AG09309 (cell line): ENCODE measurements at regions not wholly inside any gene's neighbourhood (a gene's known extent, or its start where the extent isn't known, plus 50 kb on each side); places are given as distances from the start of the nearest gene placed in this dataset.

Source experiments
- DNase-seq: peaks from one replicate; pipeline ENCODE4 v3.0.0-alpha.2; 2010; ENCODE audit warnings: low read depth
- H3K4me3 ChIP-seq: 2 replicates; pipeline ENCODE4 v1.5.1; 2011; ENCODE audit warnings: mild to moderate bottlenecking, low read depth, low read length, moderate library complexity; ENCODE audit not compliant: control insufficient read depth
- TF ChIP-seq, protein P1 (sequence below): IDR thresholded peaks from 2 replicates; pipeline ENCODE4 v1.5.1; 2011; ENCODE audit warnings: mild to moderate bottlenecking, low read depth, low read length, inconsistent platforms; ENCODE audit not compliant: insufficient read depth, control insufficient read depth; ENCODE audit errors: missing control alignments

DNA sequence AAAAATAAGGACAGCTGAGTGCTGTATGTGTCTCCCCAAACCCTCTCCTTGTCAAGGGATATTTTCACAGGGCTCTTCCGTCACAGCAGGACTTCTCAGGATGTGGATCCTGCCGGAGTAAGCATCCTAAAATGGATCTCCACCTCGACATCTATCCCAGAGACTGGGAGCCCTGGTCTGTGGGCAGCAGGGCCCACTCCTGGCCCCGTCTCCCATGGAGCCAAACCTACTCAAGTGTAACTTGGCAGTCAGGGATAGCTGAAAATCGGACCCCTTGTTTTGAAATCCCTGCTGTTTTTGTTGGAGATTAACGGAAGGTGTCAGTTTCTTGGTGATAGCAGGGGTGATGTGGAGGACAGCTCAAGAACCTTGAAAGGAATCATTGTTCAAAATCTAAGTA is 109.0 kb upstream of the TWIST2 start:
- TF ChIP-seq, protein P1, sequence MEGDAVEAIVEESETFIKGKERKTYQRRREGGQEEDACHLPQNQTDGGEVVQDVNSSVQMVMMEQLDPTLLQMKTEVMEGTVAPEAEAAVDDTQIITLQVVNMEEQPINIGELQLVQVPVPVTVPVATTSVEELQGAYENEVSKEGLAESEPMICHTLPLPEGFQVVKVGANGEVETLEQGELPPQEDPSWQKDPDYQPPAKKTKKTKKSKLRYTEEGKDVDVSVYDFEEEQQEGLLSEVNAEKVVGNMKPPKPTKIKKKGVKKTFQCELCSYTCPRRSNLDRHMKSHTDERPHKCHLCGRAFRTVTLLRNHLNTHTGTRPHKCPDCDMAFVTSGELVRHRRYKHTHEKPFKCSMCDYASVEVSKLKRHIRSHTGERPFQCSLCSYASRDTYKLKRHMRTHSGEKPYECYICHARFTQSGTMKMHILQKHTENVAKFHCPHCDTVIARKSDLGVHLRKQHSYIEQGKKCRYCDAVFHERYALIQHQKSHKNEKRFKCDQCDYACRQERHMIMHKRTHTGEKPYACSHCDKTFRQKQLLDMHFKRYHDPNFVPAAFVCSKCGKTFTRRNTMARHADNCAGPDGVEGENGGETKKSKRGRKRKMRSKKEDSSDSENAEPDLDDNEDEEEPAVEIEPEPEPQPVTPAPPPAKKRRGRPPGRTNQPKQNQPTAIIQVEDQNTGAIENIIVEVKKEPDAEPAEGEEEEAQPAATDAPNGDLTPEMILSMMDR, result no peak
- H3K4me3 ChIP-seq, result no peak overlapping the region
- DNase-seq, result no peak

GRCh38 chr2:238739668-238740067 is 108.2 kb upstream of the TWIST2 start:
- no peak for DNase-seq
- TF ChIP-seq, protein P1, result no peak
- H3K4me3 ChIP-seq, result no peak overlapping the region

DNA sequence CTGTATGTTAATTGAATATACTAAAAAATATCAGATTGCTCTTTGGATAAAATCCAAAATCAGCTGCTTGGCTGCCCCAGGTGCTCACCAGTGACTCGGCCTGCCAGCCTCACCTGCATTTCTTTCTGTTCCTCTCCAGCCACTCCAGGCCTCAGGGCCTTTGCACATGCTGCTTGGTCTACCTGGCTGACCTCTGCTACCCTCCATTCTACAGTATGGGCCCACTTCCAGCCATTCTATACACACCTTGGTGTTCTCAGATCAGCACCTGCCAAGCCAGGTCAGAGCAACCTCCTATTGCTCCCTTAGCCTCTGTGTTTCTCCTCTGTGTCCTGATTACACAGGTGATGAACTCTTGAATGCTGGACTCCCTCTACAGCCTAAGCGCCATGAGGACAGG is 106.6 kb upstream of the TWIST2 start:
- TF ChIP-seq, protein P1, result no peak
- H3K4me3 ChIP-seq, result no peak overlapping the region
- DNase-seq, result no peak

DNA sequence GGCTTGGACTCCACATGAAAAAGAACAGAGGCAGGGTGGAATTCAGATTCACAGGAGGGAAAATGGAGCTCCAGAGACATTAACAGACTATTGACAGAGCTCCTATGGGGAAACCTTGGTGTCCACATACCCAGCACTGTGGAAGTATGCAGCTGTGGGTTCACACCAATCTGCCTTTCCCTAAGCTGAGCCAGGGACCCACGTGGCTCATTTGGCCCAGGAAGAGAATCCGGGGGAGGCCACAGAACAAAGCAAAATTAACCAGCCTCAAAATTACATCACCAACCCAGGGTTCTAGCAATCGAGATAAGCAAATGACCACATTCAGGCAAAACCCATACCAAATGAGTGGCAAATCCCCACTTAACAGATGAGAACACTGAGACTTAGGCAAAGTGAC is 105.8 kb upstream of the TWIST2 start:
- no peak for DNase-seq
- H3K4me3 ChIP-seq, result no peak overlapping the region
- TF ChIP-seq, protein P1, result no peak

DNA sequence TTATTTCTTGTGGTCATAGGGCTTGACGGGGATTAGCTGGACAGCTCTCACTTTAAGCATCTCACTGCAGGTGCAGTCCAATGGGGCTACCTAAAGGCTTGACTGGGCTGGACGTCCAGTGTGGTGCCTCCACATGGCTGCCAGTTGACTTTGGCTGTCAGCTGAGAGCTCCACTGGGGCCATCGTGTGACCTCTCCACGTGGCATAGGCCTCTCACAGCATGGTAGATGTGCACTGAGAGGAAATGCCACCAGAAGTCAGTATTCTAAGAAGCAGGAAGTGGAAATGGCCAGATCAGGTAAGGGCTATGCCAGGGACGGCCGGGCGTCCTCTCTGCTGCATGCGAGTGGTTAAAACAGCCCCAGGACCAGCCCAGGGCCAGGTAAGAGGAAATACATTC is 105.2 kb upstream of the TWIST2 start:
- H3K4me3 ChIP-seq, result no peak overlapping the region
- no peak for DNase-seq
- TF ChIP-seq, protein P1, result no peak

DNA sequence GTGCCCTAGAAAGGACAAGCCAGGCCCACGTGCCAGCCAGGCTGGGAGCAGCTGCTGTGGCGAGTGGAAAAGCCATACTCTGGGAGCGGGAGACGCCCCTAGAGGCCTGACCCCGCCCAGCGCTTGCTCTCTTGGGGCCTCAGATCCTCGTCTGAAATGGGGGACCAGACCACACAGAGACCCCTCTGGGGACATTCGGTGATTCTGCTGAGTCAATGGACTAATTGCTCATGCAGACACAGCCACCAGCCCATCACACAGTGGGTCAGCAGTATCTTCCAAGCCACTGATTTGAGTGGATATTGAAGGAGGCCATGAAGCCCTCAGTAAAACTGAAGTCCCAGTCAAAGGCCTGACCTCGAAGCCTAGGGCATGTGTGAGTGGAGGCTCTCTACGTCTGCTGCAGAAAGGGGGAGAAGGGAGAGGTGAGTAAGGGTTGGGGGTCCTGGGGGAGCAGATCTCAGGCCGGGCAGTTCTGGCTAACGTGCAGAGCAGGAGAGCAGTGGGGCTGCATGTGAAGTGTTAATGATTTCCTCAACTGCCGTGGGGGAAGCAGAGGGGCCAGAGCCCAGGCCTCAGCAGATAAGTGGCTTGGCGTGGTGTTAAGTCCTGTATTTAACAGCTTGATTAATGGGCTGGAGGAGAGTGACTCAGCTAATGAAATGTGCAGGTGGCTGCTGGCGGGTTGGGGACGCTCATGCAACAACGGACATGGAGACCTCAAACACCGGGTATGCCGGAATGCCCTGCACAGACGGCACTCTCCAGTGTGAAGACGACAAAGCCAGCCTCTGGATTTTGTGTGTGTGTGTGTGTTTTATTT is 104.4 kb upstream of the TWIST2 start:
- TF ChIP-seq, protein P1, result no peak
- DNase-seq, result no peak
- no peak overlapping the region for H3K4me3 ChIP-seq
